Kasumi-1 (cell line): ENCODE measurements at regions not wholly inside any gene's neighbourhood (a gene's known extent, or its start where the extent isn't known, plus 50 kb on each side); places are given as distances from the start of the nearest gene placed in this dataset.
"Not testable (repeated sequence)": the region's sequence is repeated elsewhere in the genome, so short reads cannot be mapped to it uniquely, and the experiment has no call there.

Experiments used
- DNase-seq, 2 experiments: peaks; one replicate each; lab custom pipeline; 2025; lab: John Stamatoyannopoulos, UW

GRCh38 chr1:213464786-213465460 is 413.9 kb downstream of the RPS6KC1 start:
- no peak for DNase-seq

GRCh38 chr1:213466541-213466940 is 415.5 kb downstream of the RPS6KC1 start:
- DNase-seq: no peak

- no peak for DNase-seq
Measured at GRCh38 chr1:213474054-213474453, 423.0 kb downstream of the RPS6KC1 start.

GRCh38 chr1:213481395-213481794 is 430.4 kb downstream of the RPS6KC1 start:
- no peak for DNase-seq

- no peak for DNase-seq
Measured at GRCh38 chr1:213484333-213484732, 433.3 kb downstream of the RPS6KC1 start.

GRCh38 chr1:213484758-213485157 is 433.7 kb downstream of the RPS6KC1 start:
- DNase-seq: no peak

GRCh38 chr1:213486488-213486887 is 435.4 kb downstream of the RPS6KC1 start:
- no peak for DNase-seq

GRCh38 chr1:213491468-213491867 is 440.4 kb downstream of the RPS6KC1 start:
- DNase-seq: no peak

GRCh38 chr1:213492161-213493041 is 441.4 kb downstream of the RPS6KC1 start:
- DNase-seq: no peak

GRCh38 chr1:213499444-213499843 is 448.4 kb downstream of the RPS6KC1 start:
- no peak for DNase-seq

GRCh38 chr1:213507472-213508223 is 456.6 kb downstream of the RPS6KC1 start:
- no peak for DNase-seq

GRCh38 chr1:213511173-213511572 is 460.1 kb downstream of the RPS6KC1 start:
- DNase-seq: no peak

- DNase-seq: no peak
Measured at GRCh38 chr1:213512316-213512715, 461.3 kb downstream of the RPS6KC1 start.

- DNase-seq: no peak
Measured at GRCh38 chr1:213513006-213513405, 462.0 kb downstream of the RPS6KC1 start.

GRCh38 chr1:213514408-213515179 is 463.6 kb downstream of the RPS6KC1 start:
- DNase-seq: not testable (repeated sequence)

GRCh38 chr1:213519098-213519497 is 468.1 kb downstream of the RPS6KC1 start:
- DNase-seq: no peak

GRCh38 chr1:213521206-213521605 is 466.6 kb upstream of the PROX1 start:
- no peak for DNase-seq

GRCh38 chr1:213523781-213524398 is 463.9 kb upstream of the PROX1 start:
- DNase-seq: no peak

- DNase-seq: no peak
Measured at GRCh38 chr1:213526306-213526705, 461.5 kb upstream of the PROX1 start.

GRCh38 chr1:213530611-213531320 is 457.0 kb upstream of the PROX1 start:
- DNase-seq: no peak
